Prostate gland (tissue), 2 donors: ENCODE measurements at regions not wholly inside any gene's neighbourhood (a gene's known extent, or its start where the extent isn't known, plus 50 kb on each side); places are given as distances from the start of the nearest gene placed in this dataset.

Experiments used
- DNase-seq: peaks from one replicate; pipeline ENCODE4 v3.0.0-alpha.2; 2019; ENCODE audit warnings: low spot score
- H3K27ac ChIP-seq, 2 donors: fragments of 200-600 bp; sonication (generic); 2 replicates each; pipeline ENCODE4 v1.5.1; 2017 to 2019
- H3K27me3 ChIP-seq: fragments of 200-600 bp; sonication (generic); replicated peaks from 2 replicates; pipeline ENCODE4 v1.5.1; 2019; ENCODE audit not compliant: insufficient read depth
- H3K36me3 ChIP-seq, 2 donors: fragments of 200-600 bp; sonication (generic); 1 replicate in 1 of 2; 2 replicates in 1 of 2; pipeline versions ENCODE4 v1.5.1 to v1.8.1; 2017 to 2019
- H3K4me1 ChIP-seq: fragments of 200-600 bp; sonication (generic); replicated peaks from 2 replicates; pipeline ENCODE4 v1.5.1; 2019
- H3K4me3 ChIP-seq, 2 donors: fragments of 200-600 bp; sonication (generic); 2 replicates each; pipeline ENCODE4 v1.5.1; 2017 to 2019
- H3K9me3 ChIP-seq: fragments of 200-600 bp; sonication (generic); 2 replicates; pipeline ENCODE4 v1.5.1; 2017
- POLR2A ChIP-seq: fragments of 450-650 bp; IDR thresholded peaks from one replicate; pipeline ENCODE4 v1.6.1; 2016; ENCODE audit warnings: antibody characterized with exemption, mild to moderate bottlenecking
- POLR2AphosphoS5 ChIP-seq: sonication (generic); formaldehyde crosslinking; IDR thresholded peaks from one replicate; pipeline ENCODE4 v1.6.1; 2017; ENCODE audit warnings: antibody characterized with exemption
- WGBS: methylation state at CpG from one replicate; pipeline ENCODE4 v1.1.5; 2018; 5-methylcytosine and 5-hydroxymethylcytosine counted together
- intact Hi-C: fragments of 100-400 bp; cut with DNase I; formaldehyde crosslinking; loops from one replicate; pipeline ENCODE4 v1.14.2; 2022
- TF ChIP-seq, protein P1 (sequence below), 4 experiments: fragments of 200-600 bp in 2 of 4; fragments of 450-650 bp in 2 of 4; sonication (generic) in 2 of 4; IDR thresholded peaks; 1 replicate in 3 of 4; 2 replicates in 1 of 4; pipeline ENCODE4 v1.5.1; 2016 to 2019; ENCODE audit warnings: antibody characterized with exemption in 4 of 4, mild to moderate bottlenecking in 2 of 4, moderate library complexity in 2 of 4

- H3K27ac ChIP-seq: no peak overlapping the region
- H3K4me1 ChIP-seq: no peaks in the 10 kb centered on the region
- H3K36me3 ChIP-seq: no peaks in the 10 kb centered on the region
- H3K9me3 ChIP-seq: no peaks in the 10 kb centered on the region
- DNase-seq: no peak
- 9% methylated on average over 2 of the region's 2 CpGs for WGBS
- intact Hi-C loops: no loop called here
- no peak overlapping the region for H3K4me3 ChIP-seq
- no peak for TF ChIP-seq POLR2AphosphoS5
- TF ChIP-seq POLR2A: no peak
- TF ChIP-seq, protein P1, sequence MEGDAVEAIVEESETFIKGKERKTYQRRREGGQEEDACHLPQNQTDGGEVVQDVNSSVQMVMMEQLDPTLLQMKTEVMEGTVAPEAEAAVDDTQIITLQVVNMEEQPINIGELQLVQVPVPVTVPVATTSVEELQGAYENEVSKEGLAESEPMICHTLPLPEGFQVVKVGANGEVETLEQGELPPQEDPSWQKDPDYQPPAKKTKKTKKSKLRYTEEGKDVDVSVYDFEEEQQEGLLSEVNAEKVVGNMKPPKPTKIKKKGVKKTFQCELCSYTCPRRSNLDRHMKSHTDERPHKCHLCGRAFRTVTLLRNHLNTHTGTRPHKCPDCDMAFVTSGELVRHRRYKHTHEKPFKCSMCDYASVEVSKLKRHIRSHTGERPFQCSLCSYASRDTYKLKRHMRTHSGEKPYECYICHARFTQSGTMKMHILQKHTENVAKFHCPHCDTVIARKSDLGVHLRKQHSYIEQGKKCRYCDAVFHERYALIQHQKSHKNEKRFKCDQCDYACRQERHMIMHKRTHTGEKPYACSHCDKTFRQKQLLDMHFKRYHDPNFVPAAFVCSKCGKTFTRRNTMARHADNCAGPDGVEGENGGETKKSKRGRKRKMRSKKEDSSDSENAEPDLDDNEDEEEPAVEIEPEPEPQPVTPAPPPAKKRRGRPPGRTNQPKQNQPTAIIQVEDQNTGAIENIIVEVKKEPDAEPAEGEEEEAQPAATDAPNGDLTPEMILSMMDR (IDR thresholded peaks at IDR 0.05): no peak
- H3K27me3 ChIP-seq: no peaks in the 10 kb centered on the region
Measured at GRCh38 chr3:21330293-21330692, 420.7 kb downstream of the ZNF385D start.

- no peaks in the 10 kb centered on the region for H3K4me1 ChIP-seq
- H3K27ac ChIP-seq: no peak overlapping the region
- H3K27me3 ChIP-seq: no peaks in the 10 kb centered on the region
- no peak overlapping the region for H3K4me3 ChIP-seq
- TF ChIP-seq POLR2AphosphoS5 (no peak), POLR2A (no peak)
- TF ChIP-seq, protein P1 (IDR thresholded peaks at IDR 0.05): no peak
- intact Hi-C loops: no loop called here
- no peak for DNase-seq
- no peaks in the 10 kb centered on the region for H3K36me3 ChIP-seq
- 90% methylated on average over 11 of the region's 11 CpGs for WGBS
- H3K9me3 ChIP-seq: no peaks in the 10 kb centered on the region
Measured at GRCh38 chr3:21328711-21329390, 422.2 kb downstream of the ZNF385D start.

DNA sequence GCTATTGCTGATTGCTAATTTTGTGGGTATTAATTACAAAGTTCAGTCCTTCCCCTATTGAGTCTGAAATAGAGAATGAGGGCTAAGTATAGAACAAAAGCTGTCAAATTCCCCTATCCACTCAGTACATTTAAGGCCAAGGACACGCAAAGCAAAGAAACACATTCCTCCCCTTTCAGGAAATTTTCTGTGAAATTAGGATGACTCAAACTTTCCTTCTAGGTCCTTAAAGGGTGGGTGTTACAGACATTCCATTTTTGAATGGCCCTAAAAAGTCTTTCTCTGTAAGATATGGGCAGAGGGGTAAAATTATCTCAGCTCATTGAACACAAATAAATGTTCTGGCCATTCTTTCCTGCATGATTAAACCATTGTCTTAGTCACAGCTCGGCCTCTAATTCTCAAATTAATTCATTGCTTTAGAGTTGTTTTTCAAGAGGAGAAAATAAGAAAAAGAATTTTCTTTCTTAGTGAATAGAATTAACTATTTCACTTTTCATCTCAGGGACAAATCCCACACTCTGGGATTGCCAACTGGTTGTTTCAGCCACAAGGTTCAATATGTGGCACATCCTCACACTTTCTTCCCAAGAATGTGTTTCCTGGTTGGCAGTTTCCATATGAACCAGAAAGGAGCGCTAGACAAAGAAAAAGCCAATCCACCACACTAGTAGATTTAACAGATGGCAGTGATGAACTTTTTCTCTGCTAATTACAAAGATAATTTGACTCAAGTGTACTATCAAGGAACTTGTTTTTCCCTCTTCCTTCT lies 424.1 kb downstream of the ZNF385D start:
- H3K4me1 ChIP-seq: no peaks in the 10 kb centered on the region
- intact Hi-C loops: no loop called here
- TF ChIP-seq POLR2AphosphoS5: no peak
- TF ChIP-seq POLR2A: no peak
- TF ChIP-seq, protein P1 (IDR thresholded peaks at IDR 0.05): no peak
- 73% methylated on average over 3 of the region's 3 CpGs for WGBS
- no peaks in the 10 kb centered on the region for H3K9me3 ChIP-seq
- no peak overlapping the region for H3K4me3 ChIP-seq
- H3K36me3 ChIP-seq: no peaks in the 10 kb centered on the region
- DNase-seq: no peak
- H3K27ac ChIP-seq: no peak overlapping the region
- H3K27me3 ChIP-seq: no peaks in the 10 kb centered on the region

- H3K9me3 ChIP-seq: no peaks in the 10 kb centered on the region
- H3K36me3 ChIP-seq: no peaks in the 10 kb centered on the region
- no peaks in the 10 kb centered on the region for H3K4me1 ChIP-seq
- H3K4me3 ChIP-seq: no peak overlapping the region
- no peak overlapping the region for H3K27ac ChIP-seq
- WGBS: 73% methylated on average over 2 of the region's 2 CpGs
- no peak for DNase-seq
- intact Hi-C loops: no loop called here
- TF ChIP-seq POLR2A: no peak
- no peak for TF ChIP-seq POLR2AphosphoS5
- TF ChIP-seq, protein P1 (IDR thresholded peaks at IDR 0.05): no peak
- no peaks in the 10 kb centered on the region for H3K27me3 ChIP-seq
Measured at GRCh38 chr3:21314688-21315087, 436.3 kb downstream of the ZNF385D start.

DNA sequence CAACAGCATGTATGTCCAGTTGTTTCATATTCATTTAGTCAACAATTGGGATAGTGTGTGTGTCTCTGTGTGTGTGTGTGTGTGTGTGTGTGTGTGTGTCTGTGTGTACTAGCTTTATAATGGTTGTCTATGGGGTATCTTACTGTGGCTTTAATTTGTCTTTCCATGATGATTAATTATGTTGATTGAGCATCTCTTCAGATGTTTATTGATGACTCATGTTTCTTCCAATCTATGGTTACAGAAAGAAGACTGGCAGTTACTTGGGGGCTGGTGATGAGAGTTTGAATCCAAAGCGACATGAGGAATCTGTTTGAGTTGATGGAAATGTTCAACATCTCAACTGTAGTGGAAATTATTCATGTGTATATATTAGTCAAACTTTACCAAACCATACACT lies 440.1 kb downstream of the ZNF385D start:
- H3K27me3 ChIP-seq: no peaks in the 10 kb centered on the region
- intact Hi-C loops: no loop called here
- 97% methylated on average over 1 of the region's 1 CpG for WGBS
- H3K9me3 ChIP-seq: no peaks in the 10 kb centered on the region
- no peaks in the 10 kb centered on the region for H3K36me3 ChIP-seq
- no peak for DNase-seq
- H3K4me1 ChIP-seq: no peaks in the 10 kb centered on the region
- no peak overlapping the region for H3K4me3 ChIP-seq
- no peak overlapping the region for H3K27ac ChIP-seq
- TF ChIP-seq POLR2A (no peak), POLR2AphosphoS5 (no peak)
- TF ChIP-seq, protein P1 (IDR thresholded peaks at IDR 0.05): no peak
